Upper lobe of left lung (tissue), 4 donors: ENCODE measurements at regions not wholly inside any gene's neighbourhood (a gene's known extent, or its start where the extent isn't known, plus 50 kb on each side); places are given as distances from the start of the nearest gene placed in this dataset.

Source experiments
- CTCF ChIP-seq, 6 experiments: fragments of 450-650 bp in 4 of 6; fragments of 200-600 bp in 2 of 6; sonication (generic) in 2 of 6; IDR thresholded peaks; one replicate each; pipeline ENCODE4 v1.5.1; 2016 to 2019; ENCODE audit warnings: antibody characterized with exemption in 6 of 6
- EP300 ChIP-seq, 4 donors: sonication (generic); formaldehyde crosslinking; IDR thresholded peaks; one replicate each; pipeline ENCODE4 v1.5.1; 2017; ENCODE audit warnings: antibody characterized with exemption in 4 of 4, control low read depth in 2 of 4
- POLR2A ChIP-seq, 4 donors: fragments of 450-650 bp; IDR thresholded peaks; one replicate each; pipeline ENCODE4 v1.5.1; 2016 to 2017; ENCODE audit warnings: antibody characterized with exemption in 4 of 4, mild to moderate bottlenecking in 2 of 4

DNA sequence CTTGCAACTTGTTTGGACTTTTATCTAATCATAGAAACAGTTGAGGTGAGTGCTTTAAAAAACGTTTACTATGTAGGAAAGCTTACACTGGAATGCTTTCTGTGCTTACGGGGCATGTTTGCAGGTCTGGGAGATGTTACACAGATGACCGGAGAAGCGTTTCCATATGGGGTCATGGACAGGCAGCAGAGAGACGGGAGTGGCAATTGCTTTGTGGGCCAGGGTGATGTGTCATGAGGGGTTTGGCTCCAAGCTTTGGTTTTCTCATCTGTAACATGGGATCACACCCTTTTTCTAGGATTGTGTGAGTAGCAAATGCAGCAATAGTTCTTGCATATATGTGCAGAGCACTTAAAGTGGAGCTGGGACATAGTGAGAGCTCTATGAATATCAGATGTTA lies 174.8 kb upstream of the MKI67 start:
- TF ChIP-seq CTCF (IDR thresholded peaks at IDR 0.05) (no peak), POLR2A (IDR thresholded peaks at IDR 0.05) (no peak), EP300 (IDR thresholded peaks at IDR 0.05) (no peak)
